H1 (cell line): ENCODE measurements at regions not wholly inside any gene's neighbourhood (a gene's known extent, or its start where the extent isn't known, plus 50 kb on each side); places are given as distances from the start of the nearest gene placed in this dataset.

ENCODE experiments used
- BACH1 ChIP-seq: IDR thresholded peaks from 2 replicates; pipeline ENCODE4 v1.6.1; 2012; ENCODE audit warnings: low read length, improper control_type of control experiment
- BCL11A ChIP-seq, 2 experiments: IDR thresholded peaks; one replicate each; pipeline ENCODE4 v1.6.1; 2011; ENCODE audit warnings: low read depth in 2 of 2, low read length in 2 of 2, mild to moderate bottlenecking in 2 of 2
- CHD7 ChIP-seq: fragments of 300-600 bp; sonication (generic); IDR thresholded peaks from 2 replicates; pipeline ENCODE4 v1.7.1; 2012; ENCODE audit warnings: low read length, moderate library complexity, mild to moderate bottlenecking, inconsistent platforms; ENCODE audit not compliant: insufficient replicate concordance
- EGR1 ChIP-seq: IDR thresholded peaks from 2 replicates; pipeline ENCODE4 v1.6.1; 2011; ENCODE audit warnings: low read depth, low read length, borderline replicate concordance
- KDM5A ChIP-seq: fragments of 200-600 bp; IDR thresholded peaks from 2 replicates; pipeline ENCODE4 v1.7.1; 2012; ENCODE audit warnings: mild to moderate bottlenecking, low read length, inconsistent platforms, mixed read lengths
- RBBP5 ChIP-seq: IDR thresholded peaks from 2 replicates; pipeline ENCODE4 v1.7.1; 2012; ENCODE audit warnings: low read depth, mild to moderate bottlenecking, inconsistent platforms, low read length, moderate library complexity, borderline replicate concordance
- SAP30 ChIP-seq: fragments of 300-600 bp; sonication (generic); IDR thresholded peaks from 2 replicates; pipeline ENCODE4 v1.7.1; 2012; ENCODE audit warnings: low read length, moderate library complexity, mild to moderate bottlenecking, inconsistent platforms; ENCODE audit not compliant: insufficient read depth, insufficient replicate concordance
- SP1 ChIP-seq: IDR thresholded peaks from 2 replicates; pipeline ENCODE4 v1.6.1; 2011; ENCODE audit warnings: low read depth, low read length
- TEAD4 ChIP-seq: IDR thresholded peaks from 2 replicates; pipeline ENCODE4 v1.6.1; 2012; ENCODE audit warnings: low read depth, low read length, inconsistent platforms, mixed read lengths

DNA sequence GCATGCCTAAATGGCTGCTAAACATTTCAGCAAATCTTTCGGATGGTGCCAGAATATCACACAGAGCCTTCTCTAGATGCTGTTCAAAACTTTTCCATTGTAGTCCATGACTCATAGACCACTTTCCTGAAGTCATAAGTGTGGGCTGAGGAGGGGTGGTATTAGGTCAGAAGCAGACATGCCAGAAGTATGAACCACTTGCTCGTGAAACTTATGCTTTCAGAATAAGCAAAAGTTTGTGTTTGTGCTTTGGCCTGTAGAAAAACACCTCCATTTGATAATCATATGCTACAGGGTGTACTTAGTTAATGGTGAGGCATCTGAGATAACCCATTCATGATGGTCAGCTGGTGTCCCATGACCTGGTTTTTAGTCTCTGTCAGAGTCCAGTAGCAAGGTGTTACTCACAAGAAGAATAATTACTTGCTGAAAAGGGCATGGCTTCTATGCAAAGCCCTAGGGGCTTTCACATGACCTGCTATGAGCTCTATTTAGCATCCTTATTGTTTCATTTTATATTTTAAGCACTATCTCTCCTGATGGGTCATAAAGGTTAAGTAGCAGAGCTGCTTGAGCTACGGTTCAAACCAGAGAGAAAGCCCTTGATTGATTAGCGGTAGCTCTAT is 183.1 kb upstream of the IVNS1ABP start (continued):
- no peak for TF ChIP-seq CHD7
- no peak for TF ChIP-seq EGR1
- TF ChIP-seq KDM5A, result no peak
- TF ChIP-seq SP1, result no peak
- TF ChIP-seq TEAD4, result no peak
- no peak for TF ChIP-seq SAP30
- no peak for TF ChIP-seq RBBP5
- TF ChIP-seq BCL11A (IDR thresholded peaks at IDR 0.05; ENCODE audit: low read depth in 2 of 2, low read length in 2 of 2), result no peak
- TF ChIP-seq BACH1, result no peak
